ENCODE measurements at regions not wholly inside any gene's neighbourhood (a gene's known extent, or its start where the extent isn't known, plus 50 kb on each side); places are given as distances from the start of the nearest gene placed in this dataset.

GRCh38 chr2:65557616-65558573 lies 125.5 kb upstream of the SPRED2 start:
- Mint-ChIP-seq H3K27me3 (ENCODE audit: low read depth) (peaks cover 78% of the 10 kb centered on the region), H3K27ac (no peak overlapping the region), H3K9me3 (0 out of 2 replicates have a peak, but pooled peaks cover 3% of the 10 kb centered on the region), H3K4me1 (peaks cover 26% of the 10 kb centered on the region), H3K4me3 (peak overlapping the region; percentile 14; the same call in 1 of the 2 replicates), H3K36me3 (no peaks in the 10 kb centered on the region)
- POLR2A ChIA-PET: no interaction called here
- CTCF ChIA-PET: interaction anchor here (0.6 to 1.6 kb wide), 6 partner anchors 10 to 641 kb away, joined by 3 to 7 read pairs (median 3); no protein-coding TSS in a partner anchor
- ATAC-seq (peak; percentile 71), DNase-seq (ENCODE audit: low spot score) (no peak)
- TF ChIP-seq E2F1 (CRISPR knock-in tag; IDR thresholded peaks at IDR 0.05): no peak
- no peak for TF ChIP-seq JUN (CRISPR knock-in tag; IDR thresholded peaks at IDR 0.05)
- no peak for TF ChIP-seq ZNF396 (CRISPR knock-in tag; IDR thresholded peaks at IDR 0.05; ENCODE audit: borderline replicate concordance)

- CTCF ChIA-PET: interaction anchor here (0.7 kb wide), 1 partner anchor 264 kb away, joined by 3 read pairs; no protein-coding TSS in a partner anchor
- POLR2A ChIA-PET: no interaction called here
- Mint-ChIP-seq H3K9me3 (0 out of 2 replicates have a peak, but pooled peaks cover 3% of the 10 kb centered on the region), H3K4me1 (peaks cover 26% of the 10 kb centered on the region), H3K27ac (no peak overlapping the region), H3K4me3 (no peak overlapping the region), H3K36me3 (no peaks in the 10 kb centered on the region), H3K27me3 (ENCODE audit: low read depth) (peaks cover 60% of the 10 kb centered on the region)
- no peak for ATAC-seq
- no peak for TF ChIP-seq CREM (CRISPR knock-in tag; IDR thresholded peaks at IDR 0.05)
- TF ChIP-seq TEAD1 (CRISPR knock-in tag; IDR thresholded peaks at IDR 0.05): no peak
- TF ChIP-seq NR2C2 (CRISPR knock-in tag; IDR thresholded peaks at IDR 0.05): no peak
- TF ChIP-seq PREB (CRISPR knock-in tag; IDR thresholded peaks at IDR 0.05; ENCODE audit: borderline replicate concordance): no peak
- no peak for TF ChIP-seq ZBTB21 (CRISPR knock-in tag; IDR thresholded peaks at IDR 0.05; ENCODE audit: borderline replicate concordance)
- DNase-seq (ENCODE audit: low spot score): no peak
Measured at GRCh38 chr2:65554765-65555591, 122.6 kb upstream of the SPRED2 start.

GRCh38 chr2:65553504-65554074 lies 121.2 kb upstream of the SPRED2 start:
- no peaks in the 10 kb centered on the region for H3K36me3 Mint-ChIP-seq
- peaks cover 15% of the 10 kb centered on the region for H3K4me1 Mint-ChIP-seq
- no peak overlapping the region for H3K4me3 Mint-ChIP-seq
- ChIA-PET POLR2A (no interaction called here), CTCF (interaction anchor here (1.3 kb wide), 1 partner anchor 288 kb away, joined by 5 read pairs; no protein-coding TSS in a partner anchor)
- no peaks in the 10 kb centered on the region for H3K9me3 Mint-ChIP-seq
- peaks cover 50% of the 10 kb centered on the region for H3K27me3 Mint-ChIP-seq (ENCODE audit: low read depth)
- DNase-seq (ENCODE audit: low spot score): no peak
- no peak for ATAC-seq
- peak; percentile 2; the same call in 1 of the 2 replicates for TF ChIP-seq CTCF (IDR thresholded peaks at IDR 0.05)
- no peak for TF ChIP-seq SMAD4 (CRISPR knock-in tag; IDR thresholded peaks at IDR 0.05)
- TF ChIP-seq ZNF396 (CRISPR knock-in tag; IDR thresholded peaks at IDR 0.05; ENCODE audit: borderline replicate concordance): no peak
- no peak for TF ChIP-seq E2F4 (CRISPR knock-in tag; IDR thresholded peaks at IDR 0.05; ENCODE audit: borderline replicate concordance, low read depth)
- H3K27ac Mint-ChIP-seq: no peak overlapping the region; the same call in 1 of the 2 replicates

Data from WTC11 (cell line).